HCT116 (cell line): ENCODE measurements at regions not wholly inside any gene's neighbourhood (a gene's known extent, or its start where the extent isn't known, plus 50 kb on each side); places are given as distances from the start of the nearest gene placed in this dataset.

Source experiments
- CTCF ChIP-seq, 3 experiments: fragments of 200-600 bp in 1 of 3; sonication (generic) in 1 of 3; IDR thresholded peaks in 2 of 3; conservative IDR thresholded peaks in 1 of 3; 2 replicates each; pipeline ENCODE4 v1.5.1; 2012 to 2017; ENCODE audit warnings: low read depth in 2 of 3, low read length in 2 of 3, antibody characterized with exemption in 1 of 3, borderline replicate concordance in 1 of 3, control low read depth in 1 of 3, mild to moderate bottlenecking in 1 of 3, mixed read lengths in 1 of 3, mixed run types in 1 of 3, moderate library complexity in 1 of 3; ENCODE audit not compliant: insufficient read depth in 1 of 3
- EZH2 ChIP-seq: fragments of 200-600 bp; sonication (generic); IDR thresholded peaks from 2 replicates; pipeline ENCODE4 v1.6.1; 2017; ENCODE audit warnings: antibody characterized with exemption, mixed run types
- MAX ChIP-seq: IDR thresholded peaks from 2 replicates; pipeline ENCODE4 v1.6.1; 2012

GRCh38 chr6:27562027-27562410 lies 89.1 kb upstream of the ZNF184 start:
- TF ChIP-seq EZH2 (no peak), CTCF (IDR thresholded peaks at IDR 0.05 in 2 of 3, conservative IDR thresholded peaks at IDR 0.05 in 1 of 3; ENCODE audit: borderline replicate concordance in 1 of 3, insufficient read depth in 1 of 3, low read depth in 2 of 3, low read length in 2 of 3) (no peak), MAX (0 out of 2 replicates have a peak, but pooled peaks have one; percentile 8)
